ENCODE measurements at regions not wholly inside any gene's neighbourhood (a gene's known extent, or its start where the extent isn't known, plus 50 kb on each side); places are given as distances from the start of the nearest gene placed in this dataset.

DNA sequence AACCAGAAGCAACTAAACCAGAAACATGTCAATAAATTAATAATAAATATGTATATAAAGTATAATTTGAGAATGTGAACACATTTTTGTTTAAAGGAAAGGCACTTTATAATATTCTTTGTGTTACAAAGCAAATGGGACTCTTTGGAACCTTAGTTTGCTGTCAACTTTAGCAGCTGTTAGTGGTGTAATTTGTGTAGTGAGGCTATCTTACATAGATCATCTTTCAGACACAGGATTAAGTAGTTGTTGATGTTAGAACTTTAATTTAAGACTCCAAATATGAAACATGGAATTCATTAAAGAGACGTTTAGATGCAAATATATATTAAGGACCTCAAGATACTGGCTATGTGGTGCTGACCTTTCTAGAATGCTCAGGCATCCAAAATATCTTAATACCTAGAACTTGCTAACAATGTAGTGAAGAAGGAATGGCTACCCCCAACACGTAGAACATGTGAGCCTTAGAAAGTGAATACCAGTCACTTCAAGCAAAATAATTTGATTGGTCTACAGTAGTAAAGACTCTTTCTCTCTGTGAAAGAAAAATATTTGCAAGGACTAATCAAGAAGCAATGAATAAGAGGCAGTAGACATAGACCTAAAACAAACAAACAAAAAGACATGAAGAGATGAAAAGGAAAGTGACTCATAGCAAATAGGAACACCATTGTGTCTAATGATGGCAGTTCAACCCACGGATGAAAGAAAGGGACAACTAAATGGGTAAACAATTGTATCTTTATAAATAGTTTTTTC is 811.4 kb downstream of the USP25 start:
- no peak for DNase-seq
- intact Hi-C loops (cut with DNase I), result no loop called here

DNA sequence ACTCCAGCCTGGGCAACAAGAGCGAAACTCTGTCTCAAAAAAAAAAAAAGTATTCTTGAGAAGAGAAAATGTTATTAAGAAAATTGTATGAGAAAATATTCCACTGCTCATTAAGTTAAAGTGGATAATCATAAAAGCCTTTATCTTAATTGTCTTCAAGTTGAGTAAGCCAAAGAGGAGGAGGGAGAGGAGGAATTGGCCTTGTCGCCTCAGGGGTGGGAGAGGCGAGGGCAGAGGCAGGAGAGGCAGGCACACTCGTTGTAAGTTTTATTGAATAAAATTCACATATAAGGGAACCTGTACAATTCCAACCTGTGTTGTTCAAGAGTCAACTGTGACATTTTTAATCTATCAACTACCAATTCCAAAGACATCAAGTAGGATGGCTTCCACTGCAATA is 820.3 kb downstream of the USP25 start:
- no peak for DNase-seq
- intact Hi-C loops (cut with DNase I), result no loop called here

DNA sequence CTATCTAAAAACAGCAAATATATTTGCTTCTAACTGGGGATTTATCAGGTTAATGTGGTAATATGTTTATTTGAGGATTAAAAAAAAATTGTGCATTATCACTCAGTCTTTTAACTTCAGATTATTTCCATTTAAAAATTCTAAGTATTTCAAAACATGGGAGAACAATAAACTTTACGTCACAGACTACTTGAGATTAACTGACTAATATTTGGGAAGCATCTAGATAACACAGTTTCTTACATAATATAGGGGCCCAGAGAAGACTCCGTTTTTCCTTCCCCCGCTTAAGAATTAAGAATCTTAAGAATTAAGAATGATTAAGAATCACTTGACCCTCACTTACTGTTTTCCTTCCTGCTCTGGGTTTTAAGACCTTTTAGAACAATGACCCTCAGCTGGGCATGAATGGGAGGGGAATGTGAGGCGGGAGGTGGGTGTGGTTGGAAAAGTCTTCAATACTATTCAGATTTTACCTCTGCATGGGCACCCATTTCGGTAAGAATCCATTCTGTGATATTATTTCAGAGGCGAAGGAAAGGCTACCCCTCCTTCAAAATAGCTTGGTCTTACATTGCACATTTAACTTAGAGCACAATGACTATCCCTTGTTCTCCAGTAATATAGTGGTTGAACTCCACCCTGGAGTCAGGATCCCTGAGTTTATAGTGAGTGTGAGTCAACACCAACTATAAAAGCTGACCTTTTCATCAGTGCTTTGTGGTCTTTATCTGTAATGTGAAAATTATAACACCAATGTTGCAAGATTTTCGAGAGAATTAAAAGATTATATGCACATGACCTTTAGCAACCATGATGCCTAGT is 821.3 kb downstream of the USP25 start:
- DNase-seq, result no peak
- intact Hi-C loops (cut with DNase I), result no loop called here

DNA sequence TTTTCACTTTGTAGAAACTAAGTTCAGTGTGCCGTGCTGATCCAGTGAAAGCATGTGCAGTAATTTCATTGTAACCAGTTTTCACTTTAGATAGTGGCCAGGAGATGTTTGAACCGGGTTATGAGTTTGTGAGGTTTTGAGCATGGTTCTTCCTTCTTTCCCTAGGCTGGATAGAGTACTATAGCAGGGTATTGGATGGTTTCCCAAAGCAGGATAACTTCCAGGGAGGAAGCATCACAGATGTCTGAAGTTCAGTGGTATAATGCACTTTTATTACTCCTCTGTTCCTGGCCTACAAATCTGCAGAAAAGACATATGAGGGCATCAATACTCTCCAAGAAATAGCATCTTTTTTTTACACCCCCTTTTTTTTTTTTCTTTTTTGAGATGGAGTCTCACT is 823.1 kb downstream of the USP25 start:
- intact Hi-C loops (cut with DNase I), result no loop called here
- DNase-seq, result no peak

DNA sequence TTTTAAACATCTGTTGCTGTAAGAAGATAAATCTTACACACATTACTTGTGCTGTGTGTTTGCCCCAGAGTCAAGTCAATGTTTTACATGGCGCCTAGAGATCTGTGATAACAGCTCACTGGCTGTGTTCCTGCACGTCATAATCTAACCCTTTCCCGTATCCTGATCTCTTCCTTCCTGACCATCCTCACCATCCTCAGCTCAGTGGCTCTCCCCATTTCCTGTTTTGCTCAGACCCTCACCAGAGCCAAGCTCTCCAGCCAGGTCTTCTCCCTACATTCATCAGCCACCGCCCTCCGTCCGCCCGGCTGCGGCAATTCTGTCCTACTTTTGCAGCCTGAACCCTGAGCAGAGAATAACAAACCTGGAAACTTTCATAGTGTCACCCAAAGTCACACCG is 824.7 kb downstream of the USP25 start:
- DNase-seq, result no peak
- intact Hi-C loops (cut with DNase I), result no loop called here

DNA sequence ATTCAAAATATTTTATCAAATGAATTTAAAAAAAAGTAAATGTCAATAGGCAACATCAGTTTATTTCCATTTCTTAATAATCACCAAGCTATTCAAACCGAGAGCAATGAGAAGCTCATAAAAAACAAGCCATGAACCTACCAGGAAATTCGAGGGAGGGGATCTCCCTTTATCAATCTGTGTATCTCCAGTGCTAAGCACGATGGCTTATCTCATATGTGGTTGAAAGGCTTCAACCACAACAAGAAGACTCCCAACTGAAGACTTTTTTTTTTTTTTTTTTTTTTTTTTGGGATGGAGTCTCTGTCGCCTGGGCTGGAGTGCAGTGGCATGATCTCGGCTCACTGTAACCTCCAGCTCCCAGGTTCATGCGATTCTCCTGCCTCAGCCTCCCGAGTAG is 833.3 kb downstream of the USP25 start:
- intact Hi-C loops (cut with DNase I), result no loop called here
- DNase-seq, result no peak

DNA sequence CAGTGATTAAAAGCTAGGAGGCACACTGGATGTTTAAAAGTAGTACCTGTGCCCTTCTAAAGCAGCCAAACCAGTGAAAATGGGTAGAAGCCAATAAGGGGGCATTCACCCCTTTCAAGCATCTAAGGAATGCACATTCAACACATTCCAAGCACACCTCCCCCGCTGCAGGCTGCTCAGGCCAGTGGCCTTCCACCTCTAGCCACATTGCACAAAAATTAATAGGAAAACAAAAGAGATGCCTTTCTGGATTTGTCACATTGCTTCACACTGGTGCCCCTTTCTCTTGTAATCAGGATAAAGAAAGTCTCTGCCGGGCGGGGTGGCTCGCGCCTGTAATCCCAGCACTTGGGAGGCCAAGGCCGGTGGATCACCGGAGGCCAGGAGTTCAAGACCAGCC is 834.0 kb downstream of the USP25 start:
- DNase-seq, result no peak

DNA sequence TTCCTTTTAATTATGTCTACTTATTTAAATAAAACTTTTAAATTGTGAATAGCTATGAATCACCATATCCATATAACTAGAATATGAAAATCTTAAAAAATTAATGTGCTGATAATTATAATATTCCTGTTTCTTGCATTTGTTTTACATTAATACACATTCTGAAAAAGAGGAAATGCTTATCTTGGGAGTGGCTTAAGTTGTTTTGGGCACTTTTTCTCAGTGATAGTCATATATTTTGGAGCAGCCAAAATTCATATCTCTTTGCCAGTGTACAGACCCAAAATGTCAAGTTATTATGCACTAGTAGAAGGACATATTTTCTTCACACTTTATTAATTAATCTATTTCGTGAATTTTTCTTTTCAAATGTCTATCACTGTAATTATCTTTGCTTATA is 838.5 kb downstream of the USP25 start:
- intact Hi-C loops (cut with DNase I), result no loop called here
- DNase-seq, result no peak

More for the DNA sequence above, 834.0 kb downstream of the USP25 start:
- intact Hi-C loops (cut with DNase I), result no loop called here

DNA sequence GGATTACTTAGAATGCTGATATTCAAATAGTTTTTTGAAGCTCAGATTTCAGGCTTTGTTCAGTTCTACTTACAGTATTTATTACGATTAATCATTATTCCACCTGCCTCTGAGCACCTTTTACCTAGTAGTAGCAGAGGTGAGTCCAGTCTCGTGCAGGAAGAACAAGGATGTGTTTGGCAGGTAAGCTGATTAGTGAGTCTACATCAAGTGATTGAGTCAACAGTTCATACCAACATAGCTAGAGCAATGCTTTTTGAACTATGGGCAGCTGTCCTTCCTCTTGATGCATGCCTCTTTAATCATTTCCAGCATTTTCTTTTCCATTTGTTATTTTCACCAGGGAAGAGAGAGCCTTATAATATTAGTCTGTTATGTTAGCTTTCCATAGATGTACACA is 838.9 kb downstream of the USP25 start:
- DNase-seq, result no peak
- intact Hi-C loops (cut with DNase I), result no loop called here

DNA sequence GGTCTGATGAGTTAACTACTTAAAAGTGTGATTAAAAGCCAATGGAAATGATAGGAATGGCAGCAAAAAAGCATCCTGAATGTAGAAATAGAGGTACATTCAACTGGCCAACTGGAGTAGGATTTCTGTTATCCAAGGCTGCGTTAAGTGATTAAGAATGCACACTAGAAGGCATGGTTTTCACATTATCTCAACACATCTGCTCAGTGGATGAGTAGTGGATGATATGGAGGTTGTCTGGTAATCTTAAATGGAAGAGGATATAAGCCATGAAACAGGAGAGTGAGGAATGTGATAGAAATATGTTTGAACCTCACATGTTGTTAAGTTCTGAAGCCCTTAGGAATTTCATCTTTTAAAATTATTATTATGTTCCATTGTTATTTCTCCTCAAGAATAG is 839.9 kb downstream of the USP25 start:
- DNase-seq, result no peak
- intact Hi-C loops (cut with DNase I), result no loop called here

DNA sequence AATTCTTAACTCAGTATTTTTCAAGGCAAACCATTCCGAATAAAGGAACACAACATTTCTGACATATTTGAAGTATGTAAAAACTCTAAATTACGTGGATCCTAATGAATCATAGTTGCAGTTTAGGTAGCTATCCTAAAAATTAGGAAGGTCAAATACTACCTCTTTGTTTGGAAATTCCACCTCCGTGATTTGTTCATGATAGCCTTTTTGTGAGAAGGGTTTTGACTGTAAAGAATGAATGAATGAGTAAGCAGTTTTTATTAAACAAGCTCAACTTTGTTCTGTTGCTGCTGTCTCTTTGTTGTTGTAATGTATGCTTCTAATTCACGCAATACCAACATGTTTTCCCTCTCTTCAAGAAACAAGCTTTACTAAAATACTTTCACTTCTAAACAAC is 840.4 kb downstream of the USP25 start:
- intact Hi-C loops (cut with DNase I), result no loop called here
- DNase-seq, result no peak

DNA sequence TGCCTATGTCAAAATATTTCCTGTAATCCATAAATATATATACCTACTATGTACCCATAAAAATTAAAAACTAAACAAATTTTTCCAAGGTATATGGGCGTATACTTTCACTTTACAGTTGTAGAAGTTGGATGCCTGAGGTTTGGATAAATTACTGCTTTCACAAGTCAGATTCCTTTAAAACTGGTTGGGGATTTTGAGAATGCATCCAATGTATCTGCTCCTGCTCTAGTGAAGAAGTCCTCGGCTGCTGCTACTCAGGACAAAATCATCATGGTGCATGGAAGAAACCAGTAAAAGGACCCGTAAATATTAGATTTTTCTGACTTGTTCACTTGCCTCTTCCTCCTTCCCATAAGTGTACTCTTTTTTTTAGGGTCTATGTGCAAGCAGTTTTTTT is 841.1 kb downstream of the USP25 start:
- intact Hi-C loops (cut with DNase I), result no loop called here

DNA sequence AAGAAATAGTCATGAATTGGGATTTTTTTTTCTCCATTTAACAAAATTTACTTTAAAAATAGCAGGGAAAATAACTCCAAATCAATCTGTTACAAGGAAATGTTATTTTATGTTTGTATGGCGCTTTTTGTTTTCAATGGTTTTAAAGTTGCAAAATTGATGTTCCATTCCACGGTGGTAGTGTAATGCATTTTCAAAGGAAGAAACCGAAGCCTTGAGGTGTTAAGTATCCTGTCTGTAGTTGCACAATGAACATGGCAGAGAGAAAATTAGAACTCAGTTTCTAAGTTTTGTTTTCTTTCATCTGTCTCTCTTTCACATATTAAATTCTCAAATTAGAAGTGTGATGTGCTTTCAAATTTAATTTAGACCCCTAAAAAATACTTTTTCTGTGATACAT is 841.8 kb downstream of the USP25 start:
- intact Hi-C loops (cut with DNase I), result no loop called here

More for the DNA sequence above, 841.1 kb downstream of the USP25 start:
- DNase-seq, result no peak

DNA sequence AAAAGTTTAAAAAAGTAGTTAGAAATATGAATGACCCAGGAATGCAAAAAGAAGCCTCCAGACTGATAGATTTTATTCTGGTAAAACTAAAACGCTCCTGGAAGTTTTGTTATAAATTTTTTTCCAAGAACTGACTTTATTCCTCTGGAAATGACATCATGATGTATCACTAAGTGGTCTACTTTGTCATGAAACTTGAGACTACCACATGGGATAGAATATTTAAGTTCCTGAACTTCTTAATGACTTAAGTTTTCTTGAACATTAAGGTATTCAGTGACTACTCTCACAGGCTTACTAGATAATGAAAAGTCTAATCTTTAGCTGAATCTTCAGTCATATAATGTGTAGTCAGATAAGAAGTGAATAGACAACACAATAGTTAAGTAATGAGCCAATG is 842.2 kb downstream of the USP25 start:
- DNase-seq, result no peak
- intact Hi-C loops (cut with DNase I), result no loop called here

More for the DNA sequence above, 841.8 kb downstream of the USP25 start:
- DNase-seq, result no peak

DNA sequence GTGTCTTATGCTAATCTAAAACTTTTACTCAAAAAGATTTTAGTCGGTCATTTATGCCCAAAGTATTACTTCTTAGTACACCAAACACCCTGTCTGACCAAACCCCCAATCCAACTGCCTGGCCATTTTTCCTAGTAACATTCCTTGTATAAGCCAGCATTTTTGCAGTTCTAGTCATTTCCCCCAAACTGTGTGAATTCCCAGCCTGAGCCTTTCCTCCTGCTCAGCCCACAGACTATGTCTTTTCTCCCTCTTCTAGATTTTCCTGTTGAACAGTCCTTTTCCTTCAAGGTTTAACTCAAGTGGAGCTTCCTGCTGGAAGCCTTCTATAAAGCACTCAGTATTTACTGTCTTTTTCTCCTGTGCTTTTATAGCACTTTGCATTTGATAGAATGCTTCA is 843.8 kb downstream of the USP25 start:
- no peak for DNase-seq
- intact Hi-C loops (cut with DNase I), result no loop called here

DNA sequence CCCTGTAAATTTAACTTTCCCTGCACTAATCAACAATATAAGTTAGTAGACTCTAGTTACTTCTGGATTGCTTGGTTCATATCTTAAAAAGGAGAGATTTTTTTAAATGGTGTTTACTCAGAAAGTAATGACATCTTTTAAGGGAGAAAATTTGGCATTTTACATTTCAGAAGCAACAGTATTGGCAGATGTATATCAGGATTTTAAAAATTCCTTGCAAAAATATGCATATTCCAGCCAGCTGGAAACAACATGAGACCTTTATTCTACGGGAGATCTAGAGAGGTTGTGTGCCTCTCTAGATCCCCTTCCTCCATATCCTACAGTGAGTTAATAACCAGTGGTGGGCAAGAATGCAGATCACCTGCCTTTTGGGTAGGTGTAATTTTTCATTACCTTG is 848.2 kb downstream of the USP25 start:
- intact Hi-C loops (cut with DNase I), result no loop called here

DNA sequence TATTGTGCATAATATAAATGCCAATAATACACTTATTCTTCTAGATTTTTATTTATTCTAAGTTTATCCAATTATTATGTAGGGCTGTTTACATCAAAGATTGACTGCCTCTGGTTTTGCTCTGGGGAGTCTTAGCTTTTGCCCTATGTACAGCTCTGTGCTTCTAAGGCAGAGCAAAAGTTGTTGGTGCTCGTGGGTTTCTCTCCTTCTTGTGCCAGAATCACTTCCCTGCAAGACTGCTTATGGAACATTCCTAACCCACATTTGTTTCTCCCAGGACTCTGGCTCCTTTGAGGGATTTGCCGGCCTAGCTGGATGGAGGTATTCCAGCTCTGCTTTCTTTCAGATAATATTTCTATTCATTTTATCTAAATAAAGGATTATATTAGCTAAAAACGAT is 849.1 kb downstream of the USP25 start:
- DNase-seq, result no peak
- intact Hi-C loops (cut with DNase I), result no loop called here

More for the DNA sequence above, 848.2 kb downstream of the USP25 start:
- no peak for DNase-seq

DNA sequence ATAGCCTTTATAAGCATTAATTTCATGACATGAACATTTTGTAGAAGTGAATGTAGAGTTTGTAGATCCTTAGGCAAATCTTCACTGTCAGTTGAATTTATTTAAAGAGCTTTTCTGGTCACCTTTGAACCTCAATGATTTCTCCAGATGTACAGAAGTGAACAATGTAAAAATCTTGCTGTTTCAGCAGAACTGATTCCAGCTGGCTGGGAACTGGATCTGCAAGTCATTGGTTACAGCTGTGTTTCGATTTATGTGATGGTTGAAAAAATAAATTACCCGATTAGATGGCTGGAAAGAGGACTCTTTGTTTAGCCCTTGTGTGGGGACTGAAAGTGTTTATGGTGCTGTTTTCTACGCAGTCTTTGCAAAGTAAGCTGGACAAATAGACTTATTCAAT is 849.8 kb downstream of the USP25 start:
- DNase-seq, result no peak
- intact Hi-C loops (cut with DNase I), result no loop called here

DNA sequence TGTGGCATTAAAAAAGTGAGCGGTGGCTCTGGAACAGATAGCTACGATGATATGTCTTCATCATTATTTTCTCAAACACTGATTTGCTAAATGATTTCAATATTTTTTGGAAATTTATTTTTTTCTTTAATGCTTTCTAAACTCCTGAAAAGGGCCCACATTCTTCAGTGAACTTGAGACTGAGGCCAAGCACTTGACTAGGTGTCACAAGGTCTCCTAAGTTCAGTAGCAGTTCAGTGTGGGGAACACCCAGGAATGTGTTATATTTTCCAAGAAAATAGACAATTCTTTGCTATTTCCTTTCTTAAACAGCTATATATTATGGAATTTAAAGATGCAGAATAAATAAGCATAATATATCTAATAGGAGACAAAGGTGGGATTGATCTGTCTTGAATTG is 850.9 kb downstream of the USP25 start:
- intact Hi-C loops (cut with DNase I), result loop anchor here (10.0 kb wide), 1 partner anchor 496 kb away; no protein-coding TSS in a partner anchor

DNA sequence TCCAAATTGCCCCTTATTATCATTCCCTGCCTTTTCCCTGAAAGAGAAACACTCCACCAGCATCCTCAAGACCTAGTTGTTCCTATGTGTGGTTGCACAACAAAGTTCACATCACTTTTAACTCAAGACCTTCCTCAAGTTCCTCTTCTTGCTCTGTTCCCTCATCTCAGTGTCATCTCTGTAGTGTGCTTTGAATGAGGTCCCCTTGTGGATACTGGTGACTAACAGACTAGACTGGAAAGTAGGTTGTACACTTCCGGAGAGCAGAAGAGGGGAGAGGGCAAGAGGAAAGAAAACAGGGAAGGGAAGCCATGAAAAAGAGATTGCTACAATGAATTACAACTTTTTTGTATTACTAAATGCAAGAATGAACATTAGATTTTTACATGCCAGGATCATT is 853.8 kb downstream of the USP25 start:
- intact Hi-C loops (cut with DNase I), result loop anchor here (10.0 kb wide), 1 partner anchor 499 kb away; no protein-coding TSS in a partner anchor
- DNase-seq, result no peak

More for the DNA sequence above, 850.9 kb downstream of the USP25 start:
- no peak for DNase-seq

DNA sequence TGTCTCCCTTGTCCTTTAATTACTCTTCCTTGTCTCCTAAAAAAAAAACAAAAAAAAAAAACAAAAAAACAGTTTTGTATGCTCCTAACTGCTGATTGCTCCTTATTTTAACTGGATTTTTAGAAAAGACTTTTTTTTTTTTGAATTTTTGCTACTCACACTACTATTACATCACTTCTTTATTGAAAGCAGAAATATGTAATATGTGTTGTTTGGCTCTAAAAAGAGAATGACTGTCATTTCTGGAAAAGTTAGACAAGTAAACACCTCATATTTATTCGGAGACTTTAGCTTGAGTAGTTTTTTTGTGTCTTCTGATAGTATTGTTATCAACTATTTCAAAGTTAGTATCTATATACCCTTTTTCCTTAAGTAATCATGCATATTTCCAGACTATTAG is 855.0 kb downstream of the USP25 start:
- DNase-seq, result no peak
- intact Hi-C loops (cut with DNase I), result loop anchor here (10.0 kb wide), 1 partner anchor 500 kb away; no protein-coding TSS in a partner anchor

DNA sequence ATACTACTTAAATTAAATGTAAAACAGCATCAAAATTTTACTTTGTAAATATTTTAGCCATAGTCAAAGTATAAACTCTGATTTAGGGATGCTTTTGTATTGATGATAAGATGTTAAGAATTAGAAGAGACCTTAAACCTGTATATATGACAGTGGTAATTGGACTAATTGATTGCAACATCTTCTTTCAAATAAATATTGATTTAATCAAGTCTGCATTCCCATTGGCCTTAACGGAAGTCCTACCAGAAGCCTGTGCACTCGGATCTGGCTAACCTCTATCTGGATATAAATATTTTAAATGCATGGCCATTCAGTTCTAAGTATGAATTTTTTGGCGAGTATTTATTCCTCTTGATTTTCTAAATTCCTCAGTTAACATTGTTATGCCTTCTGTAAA is 856.1 kb downstream of the USP25 start:
- no peak for DNase-seq
- intact Hi-C loops (cut with DNase I), result loop anchor here (2.0 to 10.0 kb wide), 2 partner anchors 51 to 501 kb away; no protein-coding TSS in a partner anchor

All from posterior cingulate gyrus (tissue), 11 donors.